H1 (cell line): ENCODE measurements at regions not wholly inside any gene's neighbourhood (a gene's known extent, or its start where the extent isn't known, plus 50 kb on each side); places are given as distances from the start of the nearest gene placed in this dataset.

Source experiments
- CTCF ChIA-PET: fragments of 300-600 bp; sonication (Branson Sonifier 250); formaldehyde crosslinking; loops from one replicate; lab custom pipeline; 2021; ENCODE audit not compliant: partially characterized antibody; lab: Charles Lee
- POLR2A ChIA-PET: fragments of 300-600 bp; sonication (Branson Sonifier 250); formaldehyde crosslinking; loops from one replicate; lab custom pipeline; 2021; ENCODE audit warnings: inconsistent platforms; ENCODE audit not compliant: partially characterized antibody; lab: Charles Lee
- DNase-seq, 2 experiments: peaks; one replicate each; pipeline versions ENCODE4 v3.0.0 to v3.0.0-alpha.2; 2010 to 2022; ENCODE audit warnings: low spot score in 2 of 2, low read depth in 1 of 2, mixed read lengths in 1 of 2
- FAIRE-seq: peaks from 2 replicates; lab custom pipeline; 2011; peaks lifted over from hg19 to GRCh38; lab: Jason Lieb, UNC
- H2AFZ ChIP-seq: 2 replicates; pipeline ENCODE4 v1.8.1; 2012; ENCODE audit warnings: low read length, inconsistent platforms
- H2AK5ac ChIP-seq: 2 replicates; pipeline ENCODE4 v1.6.1; 2013; ENCODE audit warnings: low read depth, low read length
- H2BK120ac ChIP-seq: replicated peaks from 2 replicates; pipeline ENCODE3; 2013; ENCODE audit warnings: low read depth, low read length, inconsistent platforms
- H2BK12ac ChIP-seq: 2 replicates; pipeline ENCODE4 v1.6.1; 2013; ENCODE audit warnings: low read depth, low read length
- H2BK15ac ChIP-seq: 2 replicates; pipeline ENCODE4 v1.6.1; 2013; ENCODE audit warnings: low read length
- H2BK20ac ChIP-seq: 2 replicates; pipeline ENCODE4 v1.6.1; 2013; ENCODE audit warnings: low read length
- H2BK5ac ChIP-seq: 2 replicates; pipeline ENCODE4 v1.6.1; 2013; ENCODE audit warnings: low read depth, low read length
- H3K14ac ChIP-seq: 2 replicates; pipeline ENCODE4 v1.6.1; 2013; ENCODE audit warnings: inconsistent platforms; ENCODE audit not compliant: insufficient read length
- H3K18ac ChIP-seq: 2 replicates; pipeline ENCODE4 v1.6.1; 2013; ENCODE audit warnings: low read length; ENCODE audit errors: extremely low read depth
- H3K23ac ChIP-seq: 2 replicates; pipeline ENCODE4 v1.6.1; 2013; ENCODE audit warnings: inconsistent platforms; ENCODE audit not compliant: insufficient read length
- H3K23me2 ChIP-seq: 2 replicates; pipeline ENCODE4 v1.6.1; 2013; ENCODE audit warnings: low read depth, low read length
- H3K27ac ChIP-seq: 2 replicates; pipeline ENCODE4 v1.6.1; 2011; ENCODE audit warnings: low read depth, low read length, inconsistent platforms
- H3K27me3 ChIP-seq, 4 experiments: replicated peaks in 1 of 4; 1 replicate in 1 of 4; 2 replicates in 3 of 4; pipeline versions ENCODE4 v1.6.1 to v1.8.1; 2011 to 2013; ENCODE audit warnings: low read length in 3 of 4, mild to moderate bottlenecking in 3 of 4, inconsistent platforms in 2 of 4, mixed read lengths in 2 of 4, moderate library complexity in 1 of 4; ENCODE audit not compliant: control insufficient read depth in 3 of 4, insufficient read depth in 3 of 4; ENCODE audit errors: extremely low read depth in 1 of 4
- H3K36me3 ChIP-seq, 4 experiments: 2 replicates each; pipeline versions ENCODE4 v1.6.1 to v1.8.1; 2011 to 2013; ENCODE audit warnings: mild to moderate bottlenecking in 4 of 4, low read length in 3 of 4, moderate library complexity in 2 of 4, control low read depth in 1 of 4, inconsistent platforms in 1 of 4; ENCODE audit not compliant: insufficient read depth in 4 of 4, control insufficient read depth in 2 of 4
- H3K4ac ChIP-seq: replicated peaks from 2 replicates; pipeline ENCODE3; 2013; ENCODE audit warnings: low read length, low read depth, mixed read lengths, inconsistent platforms; ENCODE audit not compliant: insufficient read length
- H3K4me1 ChIP-seq, 4 experiments: replicated peaks in 1 of 4; 1 replicate in 1 of 4; 2 replicates in 3 of 4; pipeline versions ENCODE4 v1.6.1 to v1.8.1; 2011 to 2013; ENCODE audit warnings: low read length in 3 of 4, inconsistent platforms in 2 of 4, mixed read lengths in 1 of 4; ENCODE audit not compliant: insufficient read depth in 4 of 4, control insufficient read depth in 3 of 4
- H3K4me2 ChIP-seq, 2 experiments: 2 replicates each; pipeline versions ENCODE4 v1.6.1 to v1.8.1; 2011 to 2013; ENCODE audit warnings: low read depth in 2 of 2, low read length in 2 of 2, control low read depth in 1 of 2, inconsistent platforms in 1 of 2, mild to moderate bottlenecking in 1 of 2; ENCODE audit not compliant: insufficient read depth in 1 of 2
- H3K4me3 ChIP-seq, 4 experiments: fragments of 200-600, 300-600 bp in 1 of 4; sonication (generic), shearing (Covaris generic), sonication (Bioruptor Twin) in 1 of 4; 2 replicates each; pipeline versions ENCODE4 v1.5.1 to v1.8.1; 2011 to 2016; ENCODE audit warnings: low read length in 4 of 4, low read depth in 3 of 4, control low read depth in 2 of 4, inconsistent platforms in 2 of 4, mild to moderate bottlenecking in 2 of 4, mixed read lengths in 1 of 4, moderate library complexity in 1 of 4; ENCODE audit not compliant: insufficient read depth in 2 of 4; ENCODE audit errors: extremely low read depth in 1 of 4
- H3K56ac ChIP-seq: replicated peaks from 2 replicates; pipeline ENCODE3; 2013; ENCODE audit warnings: low read depth, mild to moderate bottlenecking, mixed read lengths, low read length, inconsistent platforms; ENCODE audit not compliant: insufficient read length
- H3K79me1 ChIP-seq: 2 replicates; pipeline ENCODE4 v1.6.1; 2013; ENCODE audit warnings: low read depth, low read length, control low read depth
- H3K79me2 ChIP-seq, 2 experiments: 2 replicates each; pipeline versions ENCODE4 v1.6.1 to v1.8.1; 2012 to 2013; ENCODE audit warnings: low read length in 2 of 2, mild to moderate bottlenecking in 2 of 2, inconsistent platforms in 1 of 2; ENCODE audit not compliant: insufficient read depth in 2 of 2, control insufficient read depth in 1 of 2
- H3K9ac ChIP-seq, 4 experiments: replicated peaks in 1 of 4; 1 replicate in 1 of 4; 2 replicates in 3 of 4; pipeline versions ENCODE4 v1.6.1 to v1.8.1; 2011 to 2013; ENCODE audit warnings: low read depth in 3 of 4, low read length in 3 of 4, control low read depth in 2 of 4, mild to moderate bottlenecking in 2 of 4, moderate library complexity in 2 of 4, inconsistent platforms in 1 of 4; ENCODE audit errors: extremely low read depth in 1 of 4
- H3K9me3 ChIP-seq, 2 experiments: 2 replicates each; pipeline versions ENCODE4 v1.6.1 to v1.8.1; 2012 to 2013; ENCODE audit warnings: mild to moderate bottlenecking in 2 of 2, moderate library complexity in 2 of 2, control low read depth in 1 of 2, inconsistent platforms in 1 of 2, low read depth in 1 of 2, low read length in 1 of 2, mixed read lengths in 1 of 2; ENCODE audit not compliant: insufficient read depth in 2 of 2
- H4K20me1 ChIP-seq, 2 experiments: replicated peaks in 1 of 2; 2 replicates each; pipeline versions ENCODE3 to v1.8.1; 2011 to 2013; ENCODE audit warnings: inconsistent platforms in 2 of 2, low read length in 2 of 2, mild to moderate bottlenecking in 1 of 2; ENCODE audit not compliant: insufficient read depth in 2 of 2, control insufficient read depth in 1 of 2
- H4K5ac ChIP-seq: 2 replicates; pipeline ENCODE4 v1.6.1; 2013; ENCODE audit warnings: low read length, low read depth, mixed read lengths, inconsistent platforms; ENCODE audit not compliant: insufficient read length
- H4K8ac ChIP-seq: 2 replicates; pipeline ENCODE4 v1.8.0; 2013; ENCODE audit warnings: mild to moderate bottlenecking, moderate library complexity, low read length, inconsistent platforms; ENCODE audit not compliant: insufficient read depth; ENCODE audit errors: extremely low read depth
- H4K91ac ChIP-seq: replicated peaks from 2 replicates; pipeline ENCODE3; 2013; ENCODE audit warnings: low read length, mixed read lengths, inconsistent platforms; ENCODE audit not compliant: insufficient read length
- BACH1 ChIP-seq: IDR thresholded peaks from 2 replicates; pipeline ENCODE4 v1.6.1; 2012; ENCODE audit warnings: low read length, improper control_type of control experiment
- EP300 ChIP-seq, 2 experiments: IDR thresholded peaks; 1 replicate in 1 of 2; 2 replicates in 1 of 2; pipeline ENCODE4 v1.6.1; 2011 to 2012; ENCODE audit warnings: low read depth in 2 of 2, low read length in 2 of 2, mild to moderate bottlenecking in 2 of 2, borderline replicate concordance in 1 of 2, inconsistent platforms in 1 of 2, moderate library complexity in 1 of 2
- HDAC2 ChIP-seq, 2 experiments: fragments of 300-600 bp in 1 of 2; sonication (generic) in 1 of 2; IDR thresholded peaks; 2 replicates each; pipeline ENCODE4 v1.6.1; 2011 to 2012; ENCODE audit warnings: low read depth in 2 of 2, low read length in 2 of 2, mild to moderate bottlenecking in 2 of 2, moderate library complexity in 2 of 2, borderline replicate concordance in 1 of 2, inconsistent platforms in 1 of 2
- HDAC6 ChIP-seq: IDR thresholded peaks from one replicate; pipeline ENCODE4 v1.7.1; 2012; ENCODE audit warnings: low read depth, mild to moderate bottlenecking, inconsistent platforms, low read length, moderate library complexity
- JUND ChIP-seq: IDR thresholded peaks from 2 replicates; pipeline ENCODE4 v1.6.1; 2011; ENCODE audit warnings: mild to moderate bottlenecking, improper control_type of control experiment, low read length
- KDM4A ChIP-seq: IDR thresholded peaks from one replicate; pipeline ENCODE4 v1.7.1; 2012; ENCODE audit warnings: low read depth, mild to moderate bottlenecking, moderate library complexity, low read length, inconsistent platforms; ENCODE audit not compliant: severe bottlenecking
- NRF1 ChIP-seq: IDR thresholded peaks from 2 replicates; pipeline ENCODE4 v1.6.1; 2011; ENCODE audit warnings: mild to moderate bottlenecking, low read depth, low read length, improper control_type of control experiment
- POLR2A ChIP-seq, 2 experiments: IDR thresholded peaks; 1 replicate in 1 of 2; 2 replicates in 1 of 2; pipeline ENCODE4 v1.6.1; 2011; ENCODE audit warnings: low read depth in 2 of 2, low read length in 2 of 2, mild to moderate bottlenecking in 2 of 2; ENCODE audit errors: control extremely low read depth in 1 of 2
- RNF2 ChIP-seq: fragments of 200-900, 300-1000 bp; sonication (generic); IDR thresholded peaks from 2 replicates; pipeline ENCODE4 v1.7.1; 2016; ENCODE audit warnings: borderline replicate concordance, low read depth, mild to moderate bottlenecking, antibody characterized with exemption, low read length; ENCODE audit not compliant: poor library complexity, severe bottlenecking; ENCODE audit errors: missing control alignments
- SIRT6 ChIP-seq: IDR thresholded peaks from one replicate; pipeline ENCODE4 v1.7.1; 2012; ENCODE audit warnings: low read length, inconsistent platforms
- TAF1 ChIP-seq: IDR thresholded peaks from 2 replicates; pipeline ENCODE4 v1.6.1; 2011; ENCODE audit warnings: mild to moderate bottlenecking, low read depth, low read length
- TBP ChIP-seq: IDR thresholded peaks from 2 replicates; pipeline ENCODE4 v1.6.1; 2011; ENCODE audit warnings: low read depth, low read length, improper control_type of control experiment
- TCF12 ChIP-seq: IDR thresholded peaks from 2 replicates; pipeline ENCODE4 v1.6.1; 2011; ENCODE audit warnings: low read depth, mild to moderate bottlenecking, low read length
- YY1 ChIP-seq: IDR thresholded peaks from 2 replicates; pipeline ENCODE4 v1.6.1; 2011; ENCODE audit warnings: low read depth, mild to moderate bottlenecking, low read length
- ZNF274 ChIP-seq: IDR thresholded peaks from 2 replicates; pipeline ENCODE4 v1.7.0; 2012; ENCODE audit warnings: low read length, borderline replicate concordance; ENCODE audit errors: extremely low read depth
- WGBS, 2 experiments: shearing (Covaris generic) in 1 of 2; methylation state at CpG; one replicate each; pipeline versions ENCODE4 v1.1.6 to v1.1.7; 2013 to 2015; ENCODE audit warnings: low lambda C conversion rate in 2 of 2, mixed read lengths in 2 of 2, inconsistent platforms in 1 of 2, low coverage in 1 of 2, missing lambda C conversion rate in 1 of 2; ENCODE audit not compliant: insufficient replicate concordance in 2 of 2, insufficient coverage in 1 of 2, insufficient read length in 1 of 2; ENCODE audit errors: extremely low coverage in 1 of 2, missing lambda C conversion rate in 1 of 2; 5-methylcytosine and 5-hydroxymethylcytosine counted together

GRCh38 chr4:28334249-28334648 is 1473.6 kb downstream of the STIM2 start:
- Histone ChIP-seq H3K27ac (no peak overlapping the region), H2BK12ac (no peak overlapping the region), H3K23ac (no peak overlapping the region), H2BK20ac (no peak overlapping the region), H4K91ac (no peak overlapping the region), H2BK120ac (no peak overlapping the region), H2AK5ac (no peak overlapping the region), H3K56ac (no peak overlapping the region), H3K36me3 (no peaks in the 10 kb centered on the region), H3K4me1 (no peaks in the 10 kb centered on the region), H3K23me2 (no peaks in the 10 kb centered on the region), H4K20me1 (no peaks in the 10 kb centered on the region), H3K18ac (no peak overlapping the region), H2BK15ac (no peak overlapping the region), H3K9me3 (no peaks in the 10 kb centered on the region), H3K79me2 (no peaks in the 10 kb centered on the region), H4K5ac (no peak overlapping the region), H4K8ac (no peak overlapping the region)
- no peak for DNase-seq
- WGBS, 2 experiments, result 96% methylated on average over 3 of the region's 3 CpGs; no CpG with 5 or more reads in 1 of the 2 experiments
- TF ChIP-seq TBP (no peak), NRF1 (no peak), HDAC2 (IDR thresholded peaks at IDR 0.05; ENCODE audit: borderline replicate concordance in 1 of 2, low read depth in 2 of 2, low read length in 2 of 2) (no peak), TCF12 (no peak), BACH1 (no peak), SIRT6 (no peak), KDM4A (no peak), JUND (no peak), EP300 (IDR thresholded peaks at IDR 0.05; ENCODE audit: borderline replicate concordance in 1 of 2, low read depth in 2 of 2, low read length in 2 of 2) (no peak), ZNF274 (no peak), RNF2 (no peak), TAF1 (no peak), HDAC6 (no peak), POLR2A (IDR thresholded peaks at IDR 0.05; ENCODE audit: control extremely low read depth in 1 of 2, low read depth in 2 of 2, low read length in 2 of 2) (no peak), YY1 (no peak)
- TF ChIP-seq, all 59 proteins: peak for 0
- H3K14ac ChIP-seq, result no peak overlapping the region
- no peak overlapping the region for H3K4ac ChIP-seq
- H3K4me3 ChIP-seq, result no peak overlapping the region
- FAIRE-seq, result no peak
- H3K27me3 ChIP-seq, result no peaks in the 10 kb centered on the region
- H3K4me2 ChIP-seq, result no peak overlapping the region
- POLR2A ChIA-PET, result no interaction called here
- no peaks in the 10 kb centered on the region for H3K79me1 ChIP-seq
- no peak overlapping the region for H2AFZ ChIP-seq
- no peak overlapping the region for H3K9ac ChIP-seq
- H2BK5ac ChIP-seq, result no peak overlapping the region
- CTCF ChIA-PET, result no interaction called here
